ENCODE measurements at regions not wholly inside any gene's neighbourhood (a gene's known extent, or its start where the extent isn't known, plus 50 kb on each side); places are given as distances from the start of the nearest gene placed in this dataset.

GRCh38 chr2:172244419-172245130, 141.9 kb upstream of the DLX2 start:
- Mint-ChIP-seq H3K36me3 (ENCODE audit: insufficient read depth) (no peaks in the 10 kb centered on the region), H3K27me3 (peaks cover 22 to 30% of the 10 kb centered on the region in 2 donors), H3K4me3 (no peak overlapping the region), H3K27ac (no peak overlapping the region), H3K9me3 (no peaks in the 10 kb centered on the region), H3K4me1 (ENCODE audit: low read depth in 2 of 2) (no peaks in the 10 kb centered on the region)
- ATAC-seq (replicated peaks): no peak
- no peak for DNase-seq

GRCh38 chr2:172246649-172247048, 143.9 kb upstream of the DLX2 start:
- no peak overlapping the region for H3K27ac Mint-ChIP-seq

GRCh38 chr2:172247203-172247602, 144.5 kb upstream of the DLX2 start:
- H3K36me3 Mint-ChIP-seq (ENCODE audit: insufficient read depth): no peaks in the 10 kb centered on the region
- H3K27ac Mint-ChIP-seq: no peak overlapping the region
- H3K27me3 Mint-ChIP-seq: peaks cover 11% of the 10 kb centered on the region in 2 donors
- peaks cover 0 to 2% of the 10 kb centered on the region in 2 donors for H3K4me1 Mint-ChIP-seq (ENCODE audit: low read depth in 2 of 2)
- ATAC-seq (replicated peaks): no peak
- no peak for DNase-seq
- no peaks in the 10 kb centered on the region for H3K9me3 Mint-ChIP-seq
- no peak overlapping the region for H3K4me3 Mint-ChIP-seq

More at GRCh38 chr2:172246649-172247048, 143.9 kb upstream of the DLX2 start:
- Mint-ChIP-seq H3K4me3 (no peak overlapping the region), H3K36me3 (ENCODE audit: insufficient read depth) (no peaks in the 10 kb centered on the region), H3K27me3 (peaks cover 11% of the 10 kb centered on the region in 2 donors), H3K4me1 (ENCODE audit: low read depth in 2 of 2) (no peaks in the 10 kb centered on the region), H3K9me3 (no peaks in the 10 kb centered on the region)
- no peak for ATAC-seq (replicated peaks)
- DNase-seq: no peak

- no peak overlapping the region for H3K4me3 Mint-ChIP-seq
- peaks cover 11% of the 10 kb centered on the region in 2 donors for H3K27me3 Mint-ChIP-seq
- no peak overlapping the region for H3K27ac Mint-ChIP-seq
- ATAC-seq (replicated peaks) (no peak), DNase-seq (no peak)
- H3K36me3 Mint-ChIP-seq (ENCODE audit: insufficient read depth): peaks cover 2% of the 10 kb centered on the region
- H3K4me1 Mint-ChIP-seq (ENCODE audit: low read depth in 2 of 2): peaks cover 3 to 9% of the 10 kb centered on the region in 2 donors
- H3K9me3 Mint-ChIP-seq: no peaks in the 10 kb centered on the region
These were observed 145.7 kb upstream of the DLX2 start for GRCh38 chr2:172248381-172248780.

GRCh38 chr2:172248785-172249187, 146.1 kb upstream of the DLX2 start:
- peaks cover 11% of the 10 kb centered on the region in 2 donors for H3K27me3 Mint-ChIP-seq
- ATAC-seq (replicated peaks) (no peak), DNase-seq (no peak)
- H3K27ac Mint-ChIP-seq: no peak overlapping the region
- peaks cover 4% of the 10 kb centered on the region for H3K36me3 Mint-ChIP-seq (ENCODE audit: insufficient read depth)
- H3K9me3 Mint-ChIP-seq: no peaks in the 10 kb centered on the region
- H3K4me3 Mint-ChIP-seq: no peak overlapping the region
- peaks cover 8 to 12% of the 10 kb centered on the region in 2 donors for H3K4me1 Mint-ChIP-seq (ENCODE audit: low read depth in 2 of 2)

GRCh38 chr2:172249334-172249733, 146.6 kb upstream of the DLX2 start:
- no peaks in the 10 kb centered on the region for H3K9me3 Mint-ChIP-seq
- no peak for DNase-seq
- ATAC-seq (replicated peaks): no peak

GRCh38 chr2:172249986-172250385, 147.3 kb upstream of the DLX2 start:
- peaks cover 5 to 11% of the 10 kb centered on the region in 2 donors for H3K27me3 Mint-ChIP-seq
- H3K36me3 Mint-ChIP-seq (ENCODE audit: insufficient read depth): peaks cover 4% of the 10 kb centered on the region
- H3K27ac Mint-ChIP-seq: no peak overlapping the region
- no peak for DNase-seq
- no peak for ATAC-seq (replicated peaks)
- no peaks in the 10 kb centered on the region for H3K9me3 Mint-ChIP-seq
- H3K4me3 Mint-ChIP-seq: no peak overlapping the region
- H3K4me1 Mint-ChIP-seq (ENCODE audit: low read depth in 2 of 2): peaks cover 9 to 14% of the 10 kb centered on the region in 2 donors

More at GRCh38 chr2:172249334-172249733, 146.6 kb upstream of the DLX2 start:
- H3K4me1 Mint-ChIP-seq (ENCODE audit: low read depth in 2 of 2): peaks cover 9 to 14% of the 10 kb centered on the region in 2 donors
- peaks cover 11% of the 10 kb centered on the region in 2 donors for H3K27me3 Mint-ChIP-seq
- no peak overlapping the region for H3K4me3 Mint-ChIP-seq
- H3K36me3 Mint-ChIP-seq (ENCODE audit: insufficient read depth): peaks cover 4% of the 10 kb centered on the region
- H3K27ac Mint-ChIP-seq: no peak overlapping the region

- H3K27me3 Mint-ChIP-seq: peaks cover 0 to 11% of the 10 kb centered on the region in 2 donors
- peaks cover 9 to 14% of the 10 kb centered on the region in 2 donors for H3K4me1 Mint-ChIP-seq (ENCODE audit: low read depth in 2 of 2)
- H3K27ac Mint-ChIP-seq: no peak overlapping the region
- ATAC-seq (replicated peaks): no peak
- no peak for DNase-seq
- no peaks in the 10 kb centered on the region for H3K9me3 Mint-ChIP-seq
- no peak overlapping the region for H3K4me3 Mint-ChIP-seq
- peaks cover 4% of the 10 kb centered on the region for H3K36me3 Mint-ChIP-seq (ENCODE audit: insufficient read depth)
These were observed 148.5 kb upstream of the DLX2 start for GRCh38 chr2:172251231-172251630.

GRCh38 chr2:172252154-172252553, 149.5 kb upstream of the DLX2 start:
- H3K9me3 Mint-ChIP-seq: no peaks in the 10 kb centered on the region
- H3K36me3 Mint-ChIP-seq (ENCODE audit: insufficient read depth): peaks cover 4% of the 10 kb centered on the region
- H3K27ac Mint-ChIP-seq: no peak overlapping the region
- no peak for DNase-seq
- H3K4me1 Mint-ChIP-seq (ENCODE audit: low read depth in 2 of 2): peaks cover 9 to 14% of the 10 kb centered on the region in 2 donors
- H3K27me3 Mint-ChIP-seq: peaks cover 0 to 9% of the 10 kb centered on the region in 2 donors
- no peak overlapping the region for H3K4me3 Mint-ChIP-seq
- ATAC-seq (replicated peaks): no peak

GRCh38 chr2:172253190-172254052, 150.7 kb upstream of the DLX2 start:
- ATAC-seq (replicated peaks) (peak; percentile 94), DNase-seq (peak; percentile 16 to 35 (median 17))
- Mint-ChIP-seq H3K9me3 (no peaks in the 10 kb centered on the region), H3K27me3 (no peaks in the 10 kb centered on the region), H3K4me3 (no peak overlapping the region), H3K4me1 (ENCODE audit: low read depth in 2 of 2) (peaks cover 9 to 14% of the 10 kb centered on the region in 2 donors), H3K36me3 (ENCODE audit: insufficient read depth) (peaks cover 4% of the 10 kb centered on the region), H3K27ac (peak overlapping the region; percentile 42 to 47)

GRCh38 chr2:172256886-172257285, 154.2 kb upstream of the DLX2 start:
- no peaks in the 10 kb centered on the region for H3K9me3 Mint-ChIP-seq
- peaks cover 4% of the 10 kb centered on the region for H3K36me3 Mint-ChIP-seq (ENCODE audit: insufficient read depth)
- peaks cover 9 to 14% of the 10 kb centered on the region in 2 donors for H3K4me1 Mint-ChIP-seq (ENCODE audit: low read depth in 2 of 2)
- no peak overlapping the region for H3K4me3 Mint-ChIP-seq
- no peak overlapping the region for H3K27ac Mint-ChIP-seq
- ATAC-seq (replicated peaks) (no peak), DNase-seq (no peak)
- peaks cover 9 to 11% of the 10 kb centered on the region in 2 donors for H3K27me3 Mint-ChIP-seq

- no peaks in the 10 kb centered on the region for H3K9me3 Mint-ChIP-seq
- no peak overlapping the region for H3K4me3 Mint-ChIP-seq
- no peak overlapping the region for H3K27ac Mint-ChIP-seq
- H3K36me3 Mint-ChIP-seq (ENCODE audit: insufficient read depth): no peaks in the 10 kb centered on the region
- ATAC-seq (replicated peaks) (no peak), DNase-seq (no peak)
- H3K27me3 Mint-ChIP-seq: peaks cover 9 to 11% of the 10 kb centered on the region in 2 donors
- H3K4me1 Mint-ChIP-seq (ENCODE audit: low read depth in 2 of 2): no peaks in the 10 kb centered on the region
These were observed 157.1 kb upstream of the DLX2 start for GRCh38 chr2:172259827-172260226.

- Mint-ChIP-seq H3K27ac (no peak overlapping the region), H3K27me3 (peaks cover 9 to 11% of the 10 kb centered on the region in 2 donors), H3K36me3 (ENCODE audit: insufficient read depth) (no peaks in the 10 kb centered on the region), H3K9me3 (no peaks in the 10 kb centered on the region), H3K4me3 (no peak overlapping the region), H3K4me1 (ENCODE audit: low read depth in 2 of 2) (no peaks in the 10 kb centered on the region)
- DNase-seq (no peak), ATAC-seq (replicated peaks) (no peak)
These were observed 157.6 kb upstream of the DLX2 start for GRCh38 chr2:172260336-172260735.

Measured in effector memory CD8-positive, alpha-beta T cell (primary cell).